Spinal cord (tissue), 9 donors: ENCODE measurements at regions not wholly inside any gene's neighbourhood (a gene's known extent, or its start where the extent isn't known, plus 50 kb on each side); places are given as distances from the start of the nearest gene placed in this dataset.
A peak's percentile ranks its signal among the peaks of the same experiment; 100 is the strongest.

Experiments
- DNase-seq, 6 donors: peaks; one replicate each; pipeline versions ENCODE4 v3.0.0 to v3.0.0-alpha.2; 2013 to 2015; ENCODE audit warnings: low spot score in 6 of 6, low read depth in 4 of 6
- H3K27ac ChIP-seq: one replicate; pipeline ENCODE4 v1.5.1; 2013; ENCODE audit warnings: low read depth, low read length, control low read depth
- H3K27me3 ChIP-seq: one replicate; pipeline ENCODE4 v1.6.1; 2013; ENCODE audit warnings: low read length; ENCODE audit not compliant: control insufficient read depth, insufficient read depth
- H3K36me3 ChIP-seq: one replicate; pipeline ENCODE4 v1.6.1; 2013; ENCODE audit warnings: low read length; ENCODE audit not compliant: control insufficient read depth, insufficient read depth
- H3K4me1 ChIP-seq: one replicate; pipeline ENCODE4 v1.6.1; 2013; ENCODE audit warnings: low read length; ENCODE audit not compliant: control insufficient read depth, insufficient read depth
- H3K4me3 ChIP-seq: one replicate; pipeline ENCODE4 v1.5.1; 2013; ENCODE audit warnings: low read depth, low read length, control low read depth
- H3K9me3 ChIP-seq: one replicate; pipeline ENCODE4 v1.6.1; 2013; ENCODE audit warnings: low read length; ENCODE audit not compliant: control insufficient read depth, insufficient read depth
- WGBS: methylation state at CpG from one replicate; pipeline ENCODE4 v1.1.5; 2013; ENCODE audit warnings: missing lambda C conversion rate; ENCODE audit not compliant: insufficient coverage; 5-methylcytosine and 5-hydroxymethylcytosine counted together
- donor health status: healthy.

DNA sequence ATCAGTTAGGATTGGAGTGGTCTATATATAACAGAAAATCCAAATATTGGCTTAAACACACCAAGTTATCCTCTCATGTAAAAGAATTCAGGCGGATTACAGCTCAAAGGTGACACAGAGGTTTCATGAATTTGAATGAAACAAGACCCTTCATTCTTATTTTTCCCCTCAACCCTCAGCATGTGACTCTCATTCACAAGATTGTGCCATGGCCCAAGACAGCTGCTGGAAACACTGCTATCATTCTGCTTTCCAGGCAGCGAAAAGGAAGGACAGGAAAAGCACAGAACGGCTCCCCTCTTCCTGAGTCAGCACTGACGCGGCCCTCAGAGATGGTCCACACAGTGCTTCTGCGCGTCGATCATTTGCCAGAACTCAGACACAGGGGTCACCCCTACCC lies 891.0 kb upstream of the FRG1 start:
- Histone ChIP-seq H3K9me3 (no peaks in the 10 kb centered on the region), H3K4me1 (no peaks in the 10 kb centered on the region), H3K4me3 (no peak overlapping the region), H3K36me3 (no peaks in the 10 kb centered on the region), H3K27me3 (no peaks in the 10 kb centered on the region), H3K27ac (no peak overlapping the region)
- 44% methylated on average over 3 of the region's 8 CpGs for WGBS
- DNase-seq, result peak in 2 of 6 donors; percentile 33 to 40

DNA sequence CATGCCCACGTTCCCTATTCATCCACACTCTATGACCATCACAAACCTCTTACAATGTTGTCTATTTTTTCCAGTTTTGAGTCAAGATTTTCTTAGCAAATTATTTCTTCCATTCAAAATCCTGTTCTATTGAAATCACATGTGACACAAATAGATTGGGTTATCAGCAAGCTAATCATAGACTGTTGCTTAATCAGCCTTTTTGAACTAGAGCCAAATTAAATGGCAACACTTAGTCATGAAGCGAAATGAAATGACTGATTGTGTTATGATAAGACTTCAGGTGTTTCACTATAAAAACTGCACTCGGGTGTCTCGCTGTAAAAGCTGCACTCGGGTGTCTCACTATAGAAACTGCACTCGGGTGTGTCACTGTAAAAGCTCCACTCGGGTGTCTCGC lies 890.0 kb upstream of the FRG1 start:
- DNase-seq, result peak in 1 of 6 donors; percentile 13
- no peaks in the 10 kb centered on the region for H3K36me3 ChIP-seq
- H3K4me3 ChIP-seq, result no peak overlapping the region
- H3K9me3 ChIP-seq, result no peaks in the 10 kb centered on the region
- H3K4me1 ChIP-seq, result no peaks in the 10 kb centered on the region
- no peaks in the 10 kb centered on the region for H3K27me3 ChIP-seq
- WGBS, result 63% methylated on average over 7 of the region's 8 CpGs
- no peak overlapping the region for H3K27ac ChIP-seq

DNA sequence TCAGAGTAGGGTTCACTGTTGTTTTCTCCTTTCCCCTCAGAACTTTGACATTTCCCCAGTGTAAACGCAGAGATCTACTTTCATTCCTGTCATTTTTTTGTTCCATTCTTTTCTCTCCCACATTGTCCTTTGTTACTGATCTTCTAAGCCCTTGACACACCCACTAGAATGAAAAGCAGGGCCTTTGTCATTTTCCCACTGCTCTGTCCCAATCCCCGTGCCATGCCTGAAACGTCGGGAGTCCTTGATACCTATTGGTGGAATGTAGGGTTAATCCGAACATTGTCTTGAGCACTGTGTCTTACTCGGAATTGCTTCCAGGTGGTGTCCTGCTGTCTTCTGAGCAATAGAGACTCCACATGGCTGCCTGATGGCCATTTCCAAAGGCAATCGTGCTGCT lies 887.1 kb upstream of the FRG1 start:
- Histone ChIP-seq H3K36me3 (no peaks in the 10 kb centered on the region), H3K27me3 (no peaks in the 10 kb centered on the region), H3K4me1 (no peaks in the 10 kb centered on the region), H3K9me3 (no peaks in the 10 kb centered on the region), H3K4me3 (no peak overlapping the region), H3K27ac (no peak overlapping the region)
- DNase-seq, result no peak
- WGBS, result 81% methylated on average over 5 of the region's 7 CpGs

DNA sequence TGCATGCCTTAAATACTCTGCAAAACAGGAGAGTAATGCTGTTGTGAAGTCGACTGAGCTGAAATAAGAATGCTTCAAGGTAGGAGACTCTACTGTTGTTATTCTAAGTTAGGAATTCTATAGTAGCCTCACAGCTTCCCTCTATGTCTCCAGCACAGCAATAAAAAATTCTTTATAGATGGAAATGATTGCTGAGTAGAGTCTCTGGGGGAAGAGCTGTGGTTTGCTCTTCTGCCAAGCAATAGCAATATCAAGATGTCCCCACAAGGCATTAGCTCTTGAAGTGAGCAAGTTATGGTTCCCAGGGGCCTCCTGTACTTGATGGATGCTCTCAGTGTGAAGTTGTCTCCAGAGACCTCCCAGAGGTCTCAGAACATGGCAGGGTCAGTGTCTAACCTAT lies 880.6 kb upstream of the FRG1 start:
- peak in 1 of 6 donors; percentile 58 for DNase-seq
- H3K36me3 ChIP-seq, result no peaks in the 10 kb centered on the region
- no peak overlapping the region for H3K4me3 ChIP-seq
- WGBS, result no CpG with 5 or more reads among the region's 1 CpG
- no peaks in the 10 kb centered on the region for H3K27me3 ChIP-seq
- H3K27ac ChIP-seq, result no peak overlapping the region
- peaks cover 5% of the 10 kb centered on the region for H3K9me3 ChIP-seq
- H3K4me1 ChIP-seq, result no peaks in the 10 kb centered on the region

DNA sequence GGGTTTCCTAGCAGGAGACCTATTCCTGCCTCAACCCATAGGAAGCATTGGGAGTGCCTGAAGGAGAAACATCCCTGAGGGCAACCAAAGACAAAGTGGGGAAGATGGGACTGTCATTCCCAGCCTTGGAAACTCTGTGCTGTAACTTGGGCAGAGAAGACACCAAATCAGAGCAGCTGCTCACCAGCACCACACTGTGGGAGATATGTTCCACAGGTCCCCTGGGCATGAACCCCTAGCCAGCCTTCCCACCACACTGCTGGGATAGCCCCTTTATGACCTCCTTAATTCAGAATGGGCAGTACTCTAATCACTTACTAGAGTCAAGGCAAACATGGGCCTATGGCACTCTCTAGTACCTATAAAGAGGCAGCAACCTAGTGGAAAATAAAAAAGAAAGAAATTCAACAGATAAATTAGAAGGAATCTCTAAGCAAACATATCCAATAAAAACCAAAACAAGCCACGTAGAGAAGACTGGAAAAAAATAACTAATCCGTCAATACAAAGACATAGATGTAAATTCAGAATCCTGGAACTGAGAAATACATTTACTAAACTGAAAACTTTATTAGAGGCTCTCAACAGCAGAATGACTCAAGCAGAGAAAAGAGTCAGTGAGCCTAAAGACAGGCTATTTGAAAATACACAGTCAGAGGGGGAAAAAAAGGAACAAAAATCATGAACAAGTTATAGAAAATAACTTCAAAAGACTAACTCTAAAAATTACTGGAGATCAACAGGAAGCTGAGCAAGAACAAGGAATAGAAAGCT lies 878.4 kb upstream of the FRG1 start:
- Histone ChIP-seq H3K9me3 (peaks cover 5% of the 10 kb centered on the region), H3K27me3 (no peaks in the 10 kb centered on the region), H3K27ac (no peak overlapping the region), H3K4me3 (no peak overlapping the region), H3K4me1 (no peaks in the 10 kb centered on the region), H3K36me3 (no peaks in the 10 kb centered on the region)
- no peak for DNase-seq
- WGBS, result no CpG with 5 or more reads among the region's 2 CpGs

DNA sequence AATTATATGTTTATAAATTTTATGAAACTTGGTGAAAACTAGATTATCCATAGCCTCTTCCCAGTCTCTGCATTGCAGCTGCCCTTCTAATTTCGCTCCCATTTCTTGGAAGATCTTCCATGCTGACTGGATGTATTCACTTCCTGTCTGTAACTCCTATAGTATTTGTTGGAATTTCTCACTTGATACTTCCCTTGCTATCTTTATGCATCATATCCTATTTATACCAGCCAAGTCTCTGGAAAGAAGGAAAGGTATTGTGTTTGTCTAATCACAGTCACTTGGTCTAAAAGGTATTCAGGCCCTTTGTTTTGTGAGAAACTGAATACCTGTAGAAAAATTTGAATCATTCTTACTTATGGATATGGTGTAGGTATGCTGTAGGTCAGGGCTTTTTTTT lies 870.9 kb upstream of the FRG1 start:
- no peak for DNase-seq
- no peaks in the 10 kb centered on the region for H3K4me1 ChIP-seq
- no peak overlapping the region for H3K4me3 ChIP-seq
- no peak overlapping the region for H3K27ac ChIP-seq
- no peaks in the 10 kb centered on the region for H3K36me3 ChIP-seq
- no peaks in the 10 kb centered on the region for H3K27me3 ChIP-seq
- no CpG with 5 or more reads among the region's 1 CpG for WGBS
- H3K9me3 ChIP-seq, result no peaks in the 10 kb centered on the region

DNA sequence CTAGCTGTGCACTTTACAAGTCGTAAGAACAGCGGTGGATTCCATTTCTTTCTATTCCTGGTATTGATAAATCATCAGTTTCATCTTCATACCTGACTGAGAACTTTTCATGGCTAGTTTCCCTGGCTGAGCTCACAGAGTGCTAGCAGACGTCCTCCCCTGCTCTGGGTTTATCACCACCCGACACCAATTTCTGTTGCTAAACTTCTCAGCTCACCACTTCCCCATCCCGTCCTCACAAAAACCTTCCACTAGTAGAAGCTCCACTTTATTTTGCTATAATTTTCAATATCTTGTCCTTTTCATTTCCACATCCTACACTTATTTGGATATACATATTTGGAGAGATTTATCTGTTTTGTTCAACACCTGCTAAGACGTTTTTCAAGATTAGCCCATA lies 869.4 kb upstream of the FRG1 start:
- no peak overlapping the region for H3K27ac ChIP-seq
- no peaks in the 10 kb centered on the region for H3K9me3 ChIP-seq
- no peak for DNase-seq
- H3K27me3 ChIP-seq, result no peaks in the 10 kb centered on the region
- H3K4me3 ChIP-seq, result no peak overlapping the region
- no peaks in the 10 kb centered on the region for H3K4me1 ChIP-seq
- no peaks in the 10 kb centered on the region for H3K36me3 ChIP-seq
- WGBS, result 94% methylated on average over 4 of the region's 6 CpGs

DNA sequence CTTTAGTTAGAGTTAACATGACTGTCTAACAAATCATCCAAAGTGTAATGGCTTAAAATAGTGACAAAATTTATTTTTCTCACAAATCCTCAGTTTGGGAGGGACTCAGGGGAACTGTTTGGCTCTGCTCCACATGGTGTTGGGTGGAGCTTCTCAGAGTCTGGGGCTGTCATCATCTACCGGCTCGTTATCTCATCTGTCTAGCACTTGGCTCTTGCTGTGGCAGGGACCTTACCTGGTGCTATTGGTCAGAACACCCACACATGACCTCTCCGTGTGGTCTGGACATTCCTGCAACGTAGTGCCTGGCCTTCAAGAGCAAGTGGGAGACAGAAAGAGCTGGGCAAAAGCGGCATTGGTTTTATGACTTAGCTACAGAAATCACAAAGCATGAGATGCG lies 866.9 kb upstream of the FRG1 start:
- Histone ChIP-seq H3K27me3 (no peaks in the 10 kb centered on the region), H3K27ac (no peak overlapping the region), H3K9me3 (no peaks in the 10 kb centered on the region), H3K4me3 (no peak overlapping the region), H3K36me3 (no peaks in the 10 kb centered on the region), H3K4me1 (no peaks in the 10 kb centered on the region)
- 84% methylated on average over 3 of the region's 6 CpGs for WGBS
- no peak for DNase-seq

DNA sequence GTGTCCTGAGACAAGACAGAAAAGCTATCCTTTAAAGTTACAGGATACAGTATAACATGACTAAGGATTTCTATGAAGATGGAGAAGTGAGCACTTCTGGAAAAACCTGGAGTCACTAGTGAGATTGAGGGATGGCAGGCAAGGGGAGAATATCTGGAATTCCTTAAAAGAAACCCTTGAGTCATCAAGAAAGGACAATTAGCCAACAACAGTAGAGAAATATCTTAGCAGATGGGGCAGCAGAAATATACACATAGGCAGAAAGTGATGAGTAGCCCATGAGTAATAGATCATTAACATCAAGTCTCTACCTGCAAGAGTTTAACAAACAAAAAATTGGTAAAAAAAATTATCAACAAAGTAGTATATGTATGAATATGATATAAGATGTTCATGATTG lies 858.8 kb upstream of the FRG1 start:
- H3K27me3 ChIP-seq, result no peaks in the 10 kb centered on the region
- no peaks in the 10 kb centered on the region for H3K4me1 ChIP-seq
- H3K27ac ChIP-seq, result no peak overlapping the region
- H3K9me3 ChIP-seq, result no peaks in the 10 kb centered on the region
- no peak overlapping the region for H3K4me3 ChIP-seq
- DNase-seq, result no peak
- H3K36me3 ChIP-seq, result no peaks in the 10 kb centered on the region

DNA sequence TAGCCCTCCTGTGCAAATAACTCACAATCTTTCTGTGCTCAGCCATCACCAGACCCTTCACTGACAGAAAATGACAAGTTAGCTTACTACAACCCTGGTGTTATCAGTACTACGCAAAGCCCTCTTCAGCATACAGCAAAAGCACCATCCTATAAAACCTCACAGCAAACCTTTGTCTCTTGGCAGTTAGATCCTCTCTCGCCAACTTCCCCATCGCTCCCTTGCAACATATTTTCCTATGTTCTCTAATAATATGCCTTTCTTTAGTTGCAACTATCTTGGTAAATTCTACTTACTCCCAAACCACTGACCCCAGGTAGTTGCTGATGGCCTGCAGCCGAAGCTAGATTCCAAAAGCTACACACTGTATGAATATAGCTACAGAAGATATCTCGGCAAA lies 856.9 kb upstream of the FRG1 start:
- no peaks in the 10 kb centered on the region for H3K27me3 ChIP-seq
- H3K4me1 ChIP-seq, result no peaks in the 10 kb centered on the region
- no peaks in the 10 kb centered on the region for H3K9me3 ChIP-seq
- 100% methylated on average over 3 of the region's 5 CpGs for WGBS
- H3K4me3 ChIP-seq, result no peak overlapping the region
- no peak overlapping the region for H3K27ac ChIP-seq
- no peaks in the 10 kb centered on the region for H3K36me3 ChIP-seq
- DNase-seq, result no peak
